C4-2B (cell line): ENCODE measurements at regions not wholly inside any gene's neighbourhood (a gene's known extent, or its start where the extent isn't known, plus 50 kb on each side); places are given as distances from the start of the nearest gene placed in this dataset.
"Not testable (repeated sequence)": the region's sequence is repeated elsewhere in the genome, so short reads cannot be mapped to it uniquely, and the experiment has no call there.

ENCODE experiments used
- CTCF ChIP-seq: fragments of 450-650 bp; conservative IDR thresholded peaks from 2 replicates; pipeline ENCODE4 v1.5.1; 2017; ENCODE audit warnings: mild to moderate bottlenecking
- ZFX ChIP-seq: fragments of 450-650 bp; IDR thresholded peaks from 2 replicates; pipeline ENCODE4 v1.6.1; 2017

GRCh38 chr5:101442281-101442680 is 539.2 kb upstream of the ST8SIA4 start:
- TF ChIP-seq CTCF, ZFX: not testable (repeated sequence)
